H9 (cell line): ENCODE measurements at regions not wholly inside any gene's neighbourhood (a gene's known extent, or its start where the extent isn't known, plus 50 kb on each side); places are given as distances from the start of the nearest gene placed in this dataset.

ENCODE experiments used
- DNase-seq: peaks from one replicate; pipeline ENCODE4 v3.0.0-alpha.2; 2017
- H2AFZ ChIP-seq: one replicate; pipeline ENCODE4 v1.6.1; 2013; ENCODE audit warnings: mild to moderate bottlenecking, low read length, control low read depth, moderate library complexity
- H2AK5ac ChIP-seq: 2 replicates; pipeline ENCODE4 v1.6.1; 2013; ENCODE audit warnings: low read length, control low read depth, mixed read lengths; ENCODE audit not compliant: insufficient read length
- H2BK120ac ChIP-seq: one replicate; pipeline ENCODE4 v1.6.1; 2013; ENCODE audit warnings: low read depth, mild to moderate bottlenecking, low read length, control low read depth, inconsistent platforms; ENCODE audit not compliant: poor library complexity, severe bottlenecking
- H2BK12ac ChIP-seq: 2 replicates; pipeline ENCODE4 v1.6.1; 2013; ENCODE audit warnings: low read length, control low read depth, mixed read lengths, low read depth; ENCODE audit not compliant: insufficient read length
- H2BK15ac ChIP-seq: 2 replicates; pipeline ENCODE4 v1.6.1; 2013; ENCODE audit warnings: low read depth, low read length, control low read depth
- H2BK20ac ChIP-seq: one replicate; pipeline ENCODE4 v1.6.1; 2013; ENCODE audit warnings: low read depth, mild to moderate bottlenecking, low read length, control low read depth, inconsistent platforms; ENCODE audit not compliant: poor library complexity, severe bottlenecking
- H2BK5ac ChIP-seq: 2 replicates; pipeline ENCODE4 v1.6.1; 2013; ENCODE audit warnings: low read length, control low read depth, mixed read lengths; ENCODE audit not compliant: insufficient read length
- H3K14ac ChIP-seq: 2 replicates; pipeline ENCODE4 v1.6.1; 2013; ENCODE audit warnings: low read length, control low read depth; ENCODE audit not compliant: insufficient read depth
- H3K18ac ChIP-seq: 2 replicates; pipeline ENCODE4 v1.6.1; 2013; ENCODE audit warnings: low read depth, mild to moderate bottlenecking, mixed read lengths, low read length, control low read depth; ENCODE audit not compliant: insufficient read length
- H3K23ac ChIP-seq: 2 replicates; pipeline ENCODE4 v1.6.1; 2013; ENCODE audit warnings: low read length, control low read depth, mixed read lengths, low read depth; ENCODE audit not compliant: insufficient read length
- H3K23me2 ChIP-seq: 2 replicates; pipeline ENCODE4 v1.6.1; 2013; ENCODE audit warnings: low read depth, mild to moderate bottlenecking, mixed read lengths, low read length, control low read depth; ENCODE audit not compliant: insufficient read length, poor library complexity, severe bottlenecking
- H3K27ac ChIP-seq: 2 replicates; pipeline ENCODE4 v1.5.1; 2013; ENCODE audit warnings: low read length, control low read depth, mixed read lengths, low read depth; ENCODE audit not compliant: insufficient read length
- H3K27me3 ChIP-seq: 2 replicates; pipeline ENCODE4 v1.6.1; 2013; ENCODE audit warnings: low read length, control low read depth, inconsistent platforms; ENCODE audit not compliant: insufficient read depth
- H3K4ac ChIP-seq: 2 replicates; pipeline ENCODE4 v1.6.1; 2013; ENCODE audit warnings: low read depth, mild to moderate bottlenecking, control low read depth, inconsistent platforms, low read length, moderate library complexity
- H3K4me1 ChIP-seq: 2 replicates; pipeline ENCODE4 v1.6.1; 2013; ENCODE audit warnings: low read length, control low read depth, inconsistent platforms; ENCODE audit not compliant: insufficient read depth
- H3K4me2 ChIP-seq: 2 replicates; pipeline ENCODE4 v1.6.1; 2013; ENCODE audit warnings: low read length, control low read depth, mixed read lengths; ENCODE audit not compliant: insufficient read length, insufficient read depth
- H3K56ac ChIP-seq: 2 replicates; pipeline ENCODE4 v1.6.1; 2013; ENCODE audit warnings: low read depth, mild to moderate bottlenecking, mixed read lengths, low read length, control low read depth; ENCODE audit not compliant: insufficient read length
- H3K79me1 ChIP-seq: 2 replicates; pipeline ENCODE4 v1.6.1; 2013; ENCODE audit warnings: low read depth, mild to moderate bottlenecking, moderate library complexity, low read length, control low read depth, inconsistent platforms; ENCODE audit not compliant: insufficient read depth, poor library complexity, severe bottlenecking
- H3K79me2 ChIP-seq: 2 replicates; pipeline ENCODE4 v1.6.1; 2013; ENCODE audit warnings: low read length, control low read depth, inconsistent platforms; ENCODE audit not compliant: insufficient read depth
- H3K9ac ChIP-seq: 2 replicates; pipeline ENCODE4 v1.6.1; 2013; ENCODE audit warnings: low read length, control low read depth, mixed read lengths; ENCODE audit not compliant: insufficient read length; ENCODE audit errors: extremely low read depth
- H3K9me3 ChIP-seq: one replicate; pipeline ENCODE4 v1.6.1; 2013; ENCODE audit warnings: low read depth, low read length, inconsistent platforms; ENCODE audit not compliant: control insufficient read depth
- H3T11ph ChIP-seq: one replicate; pipeline ENCODE4 v1.6.1; 2013; ENCODE audit warnings: mild to moderate bottlenecking, low read length, control low read depth, inconsistent platforms
- H4K20me1 ChIP-seq: one replicate; pipeline ENCODE4 v1.6.1; 2013; ENCODE audit not compliant: control insufficient read depth, insufficient read length, insufficient read depth
- H4K5ac ChIP-seq: 2 replicates; pipeline ENCODE4 v1.6.1; 2013; ENCODE audit warnings: low read depth, mild to moderate bottlenecking, mixed read lengths, low read length, control low read depth; ENCODE audit not compliant: insufficient read length
- H4K8ac ChIP-seq: replicated peaks from 2 replicates; pipeline ENCODE4 v1.6.1; 2013; ENCODE audit warnings: low read length, control low read depth, mixed read lengths, low read depth; ENCODE audit not compliant: insufficient read length
- H4K91ac ChIP-seq: 2 replicates; pipeline ENCODE4 v1.6.1; 2013; ENCODE audit warnings: low read depth, mild to moderate bottlenecking, moderate library complexity, mixed read lengths, low read length, control low read depth; ENCODE audit not compliant: insufficient read length
- H3K27ac Mint-ChIP-seq, 3 experiments: 2 replicates in 2 of 3; 3 replicates in 1 of 3; pipeline ENCODE4 v1.8.0; 2020 to 2021; ENCODE audit warnings: mixed read lengths in 3 of 3, mild to moderate bottlenecking in 1 of 3, moderate library complexity in 1 of 3
- H3K27me3 Mint-ChIP-seq: 2 replicates; pipeline ENCODE4 v1.8.0; 2021; ENCODE audit warnings: low read depth, mild to moderate bottlenecking, moderate library complexity, mixed read lengths
- H3K36me3 Mint-ChIP-seq, 3 experiments: 2 replicates in 2 of 3; 3 replicates in 1 of 3; pipeline ENCODE4 v1.8.0; 2020 to 2021; ENCODE audit warnings: low read depth in 3 of 3, mixed read lengths in 3 of 3; ENCODE audit not compliant: insufficient read depth in 1 of 3
- H3K4me1 Mint-ChIP-seq, 2 experiments: 2 replicates each; pipeline ENCODE4 v1.8.0; 2020; ENCODE audit warnings: mixed read lengths in 2 of 2
- H3K4me3 Mint-ChIP-seq, 2 experiments: 2 replicates in 1 of 2; 3 replicates in 1 of 2; pipeline ENCODE4 v1.8.0; 2020 to 2021; ENCODE audit warnings: mild to moderate bottlenecking in 2 of 2, mixed read lengths in 2 of 2, moderate library complexity in 1 of 2
- H3K9me3 Mint-ChIP-seq, 2 experiments: 2 replicates in 1 of 2; 3 replicates in 1 of 2; pipeline ENCODE4 v1.8.0; 2020; ENCODE audit warnings: mild to moderate bottlenecking in 2 of 2, mixed read lengths in 2 of 2, moderate library complexity in 1 of 2
- CTCF ChIP-seq: fragments of 200-600 bp; sonication (generic); conservative IDR thresholded peaks from 3 replicates; pipeline ENCODE4 v1.8.0; 2021; ENCODE audit warnings: antibody characterized with exemption, mild to moderate bottlenecking
- WGBS: extraction: QIAGEN DNeasy Blood & Tissue Kit; methylation state at CpG from one replicate; pipeline ENCODE4 v1.1.7; 2013; ENCODE audit warnings: missing lambda C conversion rate, low lambda C conversion rate, mixed read lengths; ENCODE audit not compliant: insufficient read length; ENCODE audit errors: extremely low coverage; 5-methylcytosine and 5-hydroxymethylcytosine counted together

GRCh38 chr4:45100956-45101818, 374.8 kb upstream of the GNPDA2 start:
- H3K9me3 Mint-ChIP-seq = peaks cover 4 to 7% of the 10 kb centered on the region in 2 experiments; a peak in 1 of 5 replicates
- H3K36me3 Mint-ChIP-seq = no peaks in the 10 kb centered on the region; a peak in 1 of 7 replicates
- no peak overlapping the region for H4K8ac ChIP-seq
- no peaks in the 10 kb centered on the region for H3K4me1 ChIP-seq
- no peaks in the 10 kb centered on the region for H3K27me3 Mint-ChIP-seq
- H2AFZ ChIP-seq = no peak overlapping the region
- H3K4me3 Mint-ChIP-seq = no peak overlapping the region
- H3K18ac ChIP-seq = no peak overlapping the region
- TF ChIP-seq CTCF = no peak
- H4K20me1 ChIP-seq = no peaks in the 10 kb centered on the region
- H3K27ac Mint-ChIP-seq = no peak overlapping the region
- H2BK20ac ChIP-seq = no peak overlapping the region
- H3K14ac ChIP-seq = no peak overlapping the region
- no peak overlapping the region for H2BK15ac ChIP-seq
- H3K27ac ChIP-seq = no peak overlapping the region
- no peak for DNase-seq
- H3T11ph ChIP-seq = no peak overlapping the region
- WGBS = no CpG with 5 or more reads among the region's 6 CpGs
- H3K79me1 ChIP-seq = no peaks in the 10 kb centered on the region
- no peak overlapping the region for H2BK5ac ChIP-seq
- no peaks in the 10 kb centered on the region for H3K23me2 ChIP-seq
- no peak overlapping the region for H3K4me2 ChIP-seq
- H3K27me3 ChIP-seq = no peaks in the 10 kb centered on the region
- H3K23ac ChIP-seq = no peak overlapping the region
- H3K56ac ChIP-seq = no peak overlapping the region
- H2BK120ac ChIP-seq = no peak overlapping the region
- no peak overlapping the region for H2BK12ac ChIP-seq
- no peak overlapping the region for H3K9ac ChIP-seq
- H3K4ac ChIP-seq = no peak overlapping the region
- H2AK5ac ChIP-seq = no peak overlapping the region
- no peak overlapping the region for H4K5ac ChIP-seq
- H3K9me3 ChIP-seq = no peaks in the 10 kb centered on the region
- no peak overlapping the region for H4K91ac ChIP-seq
- H3K79me2 ChIP-seq = no peaks in the 10 kb centered on the region
- peaks cover 7 to 8% of the 10 kb centered on the region in 2 experiments for H3K4me1 Mint-ChIP-seq
